OCI-LY1 (cell line): ENCODE measurements at regions not wholly inside any gene's neighbourhood (a gene's known extent, or its start where the extent isn't known, plus 50 kb on each side); places are given as distances from the start of the nearest gene placed in this dataset.

ENCODE experiments used
- H2AFZ ChIP-seq: fragments of 200-600 bp; sonication (generic), shearing (Covaris generic); 2 replicates; pipeline ENCODE4 v1.6.0; 2014; ENCODE audit warnings: antibody characterized with exemption, mild to moderate bottlenecking, low read length
- H3F3A ChIP-seq: fragments of 200-600 bp; sonication (generic), shearing (Covaris generic); 2 replicates; pipeline ENCODE4 v1.6.0; 2014; ENCODE audit warnings: mild to moderate bottlenecking, antibody characterized with exemption, low read length, moderate library complexity; ENCODE audit not compliant: insufficient read depth
- H3K27ac ChIP-seq: fragments of 200-600 bp; sonication (generic); 2 replicates; pipeline ENCODE4 v1.5.1; 2014; ENCODE audit warnings: low read length, mixed run types, mild to moderate bottlenecking, low read depth; ENCODE audit not compliant: poor library complexity, severe bottlenecking
- H3K27me3 ChIP-seq: fragments of 200-600 bp; sonication (generic); 2 replicates; pipeline ENCODE4 v1.6.0; 2014; ENCODE audit warnings: antibody characterized with exemption, mild to moderate bottlenecking, low read length, moderate library complexity; ENCODE audit not compliant: insufficient read depth
- H3K36me3 ChIP-seq: fragments of 200-600 bp; sonication (generic); 2 replicates; pipeline ENCODE4 v1.6.1; 2014; ENCODE audit warnings: mild to moderate bottlenecking, antibody characterized with exemption, low read length, moderate library complexity, mixed read lengths; ENCODE audit not compliant: insufficient read depth
- H3K4me1 ChIP-seq: fragments of 200-600 bp; sonication (generic); 2 replicates; pipeline ENCODE4 v1.5.1; 2014; ENCODE audit warnings: mild to moderate bottlenecking, low read length, moderate library complexity; ENCODE audit not compliant: insufficient read depth, severe bottlenecking
- H3K4me2 ChIP-seq: fragments of 200-600 bp; sonication (generic), shearing (Covaris generic); 2 replicates; pipeline ENCODE4 v1.6.1; 2014; ENCODE audit warnings: low read length
- H3K4me3 ChIP-seq: fragments of 200-600 bp; sonication (generic); 2 replicates; pipeline ENCODE4 v1.5.1; 2014; ENCODE audit warnings: low read length, low read depth, mild to moderate bottlenecking, mixed read lengths; ENCODE audit not compliant: poor library complexity, severe bottlenecking
- H3K79me2 ChIP-seq: fragments of 200-600 bp; shearing (Covaris generic); 2 replicates; pipeline ENCODE4 v1.6.1; 2016; ENCODE audit warnings: mixed run types, low read length, mixed read lengths; ENCODE audit not compliant: insufficient read depth
- H3K9ac ChIP-seq: fragments of 200-600 bp; sonication (generic), shearing (Covaris generic); 2 replicates; pipeline ENCODE4 v1.6.1; 2014; ENCODE audit warnings: mild to moderate bottlenecking, low read length, mixed read lengths
- H3K9me2 ChIP-seq: fragments of 200-600 bp; sonication (generic), shearing (Covaris generic); 2 replicates; pipeline ENCODE4 v1.6.1; 2014; ENCODE audit warnings: low read depth, mild to moderate bottlenecking, low read length, mixed read lengths
- H3K9me3 ChIP-seq: fragments of 200-600 bp; shearing (Covaris generic); 2 replicates; pipeline ENCODE4 v1.6.1; 2014; ENCODE audit warnings: low read length, mixed read lengths
- H4K20me1 ChIP-seq: fragments of 200-600 bp; sonication (generic), shearing (Covaris generic); 2 replicates; pipeline ENCODE4 v1.6.0; 2016; ENCODE audit warnings: mild to moderate bottlenecking, low read length; ENCODE audit not compliant: insufficient read depth
- CTCF ChIP-seq: fragments of 200-600 bp; sonication (generic), shearing (Covaris generic); IDR thresholded peaks from 2 replicates; pipeline ENCODE4 v1.5.1; 2017; ENCODE audit warnings: mild to moderate bottlenecking, antibody characterized with exemption, low read length, moderate library complexity, mixed read lengths
- EZH2 ChIP-seq: fragments of 200-600 bp; sonication (generic), shearing (Covaris generic); IDR thresholded peaks from 2 replicates; pipeline ENCODE4 v1.8.0; 2017; ENCODE audit warnings: borderline replicate concordance, mixed run types, mild to moderate bottlenecking, antibody characterized with exemption, low read length, moderate library complexity, mixed read lengths

DNA sequence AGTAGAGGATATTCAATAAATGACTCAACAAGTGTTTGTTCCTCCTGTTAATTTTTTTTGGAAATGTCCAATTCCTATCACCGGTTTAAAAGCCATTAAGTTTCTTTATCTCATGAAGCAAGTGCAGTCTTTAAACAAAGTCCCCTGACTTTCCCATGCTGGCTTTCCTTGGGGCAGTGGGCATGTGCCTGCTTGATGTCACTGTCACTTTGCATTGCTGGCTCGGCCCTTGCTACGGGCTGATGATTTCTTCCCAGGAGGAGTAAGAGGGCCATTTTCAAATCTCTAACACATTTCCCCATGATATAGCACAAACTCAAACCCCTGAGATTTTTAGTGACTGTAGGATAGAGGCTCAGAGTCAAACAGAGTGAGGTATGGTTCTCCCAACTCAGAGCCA is 275.8 kb upstream of the TENM3 start:
- Histone ChIP-seq H2AFZ (no peak overlapping the region), H3K36me3 (no peaks in the 10 kb centered on the region), H3K27me3 (no peaks in the 10 kb centered on the region), H3K9me3 (no peaks in the 10 kb centered on the region), H3K4me3 (no peak overlapping the region), H4K20me1 (no peaks in the 10 kb centered on the region), H3F3A (no peaks in the 10 kb centered on the region), H3K4me1 (no peaks in the 10 kb centered on the region), H3K27ac (no peak overlapping the region), H3K4me2 (no peak overlapping the region), H3K9ac (no peak overlapping the region), H3K79me2 (no peaks in the 10 kb centered on the region), H3K9me2 (no peaks in the 10 kb centered on the region)
- TF ChIP-seq CTCF (no peak), EZH2 (no peak)

DNA sequence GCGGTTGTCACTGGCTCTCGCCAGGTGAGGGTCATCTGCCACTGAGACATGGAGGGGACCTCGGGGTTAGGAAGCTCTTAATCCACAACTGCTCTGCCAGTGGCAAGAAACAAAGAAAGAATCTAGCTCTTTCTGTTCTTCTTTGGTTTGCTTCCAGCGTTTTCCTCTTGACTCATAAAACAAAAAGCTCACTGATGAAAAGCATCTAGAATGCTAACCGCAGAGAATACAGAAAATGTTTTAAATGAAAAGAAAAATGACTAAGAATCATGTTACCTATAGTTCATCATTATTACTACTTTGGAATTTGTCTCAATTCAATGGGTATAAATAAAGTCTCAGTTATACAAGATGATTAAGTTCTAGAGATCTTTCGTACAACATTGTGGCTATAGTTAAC is 274.8 kb upstream of the TENM3 start:
- TF ChIP-seq CTCF: no peak
- TF ChIP-seq EZH2: no peak
- H3K36me3 ChIP-seq: no peaks in the 10 kb centered on the region
- H4K20me1 ChIP-seq: no peaks in the 10 kb centered on the region
- H3K9me3 ChIP-seq: no peaks in the 10 kb centered on the region
- no peaks in the 10 kb centered on the region for H3K4me1 ChIP-seq
- no peak overlapping the region for H3K9ac ChIP-seq
- no peak overlapping the region for H3K27ac ChIP-seq
- no peaks in the 10 kb centered on the region for H3K27me3 ChIP-seq
- H3F3A ChIP-seq: no peaks in the 10 kb centered on the region
- no peak overlapping the region for H3K4me2 ChIP-seq
- H3K4me3 ChIP-seq: no peak overlapping the region
- no peak overlapping the region for H2AFZ ChIP-seq
- H3K79me2 ChIP-seq: no peaks in the 10 kb centered on the region
- no peaks in the 10 kb centered on the region for H3K9me2 ChIP-seq

DNA sequence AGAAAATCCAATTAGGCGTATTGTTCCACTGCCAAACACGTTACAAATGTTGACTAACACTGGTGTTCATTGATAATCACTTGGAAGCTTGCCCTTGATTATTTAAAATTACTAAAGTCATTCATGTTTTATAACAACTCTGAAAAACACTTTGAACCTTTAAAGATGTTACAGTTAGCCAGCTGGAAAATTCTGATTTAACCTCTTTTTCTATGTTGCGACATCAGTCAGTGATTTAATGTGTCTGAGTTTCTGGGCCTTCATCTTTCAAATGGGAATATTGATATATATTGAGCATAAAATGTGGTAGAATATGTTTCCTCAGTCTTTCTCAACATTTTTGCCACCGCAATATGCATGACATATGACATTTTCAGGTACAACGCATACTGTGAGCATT is 274.1 kb upstream of the TENM3 start:
- Histone ChIP-seq H3K9me2 (no peaks in the 10 kb centered on the region), H3K9me3 (no peaks in the 10 kb centered on the region), H3K27ac (no peak overlapping the region), H3K4me3 (no peak overlapping the region), H3K27me3 (no peaks in the 10 kb centered on the region), H3K79me2 (no peaks in the 10 kb centered on the region), H3K4me1 (no peaks in the 10 kb centered on the region), H2AFZ (no peak overlapping the region), H3F3A (no peaks in the 10 kb centered on the region), H3K36me3 (no peaks in the 10 kb centered on the region), H3K4me2 (no peak overlapping the region), H3K9ac (no peak overlapping the region), H4K20me1 (no peaks in the 10 kb centered on the region)
- TF ChIP-seq EZH2: no peak

- H3K9me2 ChIP-seq: no peaks in the 10 kb centered on the region
- H3K79me2 ChIP-seq: no peaks in the 10 kb centered on the region
- H3K27ac ChIP-seq: no peak overlapping the region
- H3F3A ChIP-seq: no peaks in the 10 kb centered on the region
- no peaks in the 10 kb centered on the region for H3K4me1 ChIP-seq
- no peaks in the 10 kb centered on the region for H3K9me3 ChIP-seq
- H3K36me3 ChIP-seq: no peaks in the 10 kb centered on the region
- TF ChIP-seq CTCF (no peak), EZH2 (no peak)
- no peaks in the 10 kb centered on the region for H3K27me3 ChIP-seq
- no peak overlapping the region for H3K9ac ChIP-seq
- no peaks in the 10 kb centered on the region for H4K20me1 ChIP-seq
- no peak overlapping the region for H2AFZ ChIP-seq
- no peak overlapping the region for H3K4me2 ChIP-seq
- H3K4me3 ChIP-seq: no peak overlapping the region
Observed at GRCh38 chr4:181970366-181970765, 272.8 kb upstream of the TENM3 start.
